NCI-H1105 (cell line): ENCODE measurements at regions not wholly inside any gene's neighbourhood (a gene's known extent, or its start where the extent isn't known, plus 50 kb on each side); places are given as distances from the start of the nearest gene placed in this dataset.
"Not testable (repeated sequence)": the region's sequence is repeated elsewhere in the genome, so short reads cannot be mapped to it uniquely, and the experiment has no call there.

ENCODE experiments used
- DNase-seq: peaks from one replicate; lab custom pipeline; 2025; lab: John Stamatoyannopoulos, UW

DNA sequence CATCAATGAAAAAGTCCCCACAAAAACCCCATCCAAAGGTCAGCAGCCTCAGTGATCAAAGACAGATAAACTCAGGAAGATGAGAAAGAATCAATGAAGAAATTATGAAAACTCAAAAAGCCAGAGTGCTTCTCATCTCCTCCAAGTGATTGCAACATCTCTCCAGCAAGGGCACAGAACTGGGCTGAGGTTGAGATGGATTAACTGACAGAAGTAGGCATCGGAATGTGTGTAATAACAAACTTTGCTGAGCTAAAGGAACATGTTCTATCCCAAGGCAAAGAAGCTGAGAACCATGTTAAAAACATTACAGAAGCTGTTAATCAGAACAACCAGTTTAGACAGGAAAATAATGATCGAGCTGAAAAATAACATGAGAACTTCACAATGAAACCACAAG, 442.8 kb upstream of the SYT4 start:
- no peak for DNase-seq

DNA sequence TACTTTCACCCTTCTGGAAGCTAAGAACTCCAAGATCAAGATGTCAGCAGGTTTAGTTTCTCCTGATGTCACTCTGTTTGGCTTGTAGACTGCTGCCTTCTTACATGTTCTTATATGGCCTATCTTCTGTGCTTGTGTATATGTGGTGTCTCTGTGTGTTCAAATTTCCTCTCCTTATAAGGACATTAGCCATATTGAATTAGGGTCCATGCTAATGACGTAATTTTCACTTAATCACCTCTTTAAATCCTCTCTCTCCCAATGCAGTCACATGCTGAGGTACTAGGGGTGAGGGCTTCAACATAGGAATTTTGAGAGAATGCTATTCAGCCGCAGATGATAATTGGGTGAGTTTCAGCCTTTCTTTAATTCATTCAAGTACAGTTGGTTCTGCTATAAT, 458.3 kb upstream of the SYT4 start:
- DNase-seq, result no peak

DNA sequence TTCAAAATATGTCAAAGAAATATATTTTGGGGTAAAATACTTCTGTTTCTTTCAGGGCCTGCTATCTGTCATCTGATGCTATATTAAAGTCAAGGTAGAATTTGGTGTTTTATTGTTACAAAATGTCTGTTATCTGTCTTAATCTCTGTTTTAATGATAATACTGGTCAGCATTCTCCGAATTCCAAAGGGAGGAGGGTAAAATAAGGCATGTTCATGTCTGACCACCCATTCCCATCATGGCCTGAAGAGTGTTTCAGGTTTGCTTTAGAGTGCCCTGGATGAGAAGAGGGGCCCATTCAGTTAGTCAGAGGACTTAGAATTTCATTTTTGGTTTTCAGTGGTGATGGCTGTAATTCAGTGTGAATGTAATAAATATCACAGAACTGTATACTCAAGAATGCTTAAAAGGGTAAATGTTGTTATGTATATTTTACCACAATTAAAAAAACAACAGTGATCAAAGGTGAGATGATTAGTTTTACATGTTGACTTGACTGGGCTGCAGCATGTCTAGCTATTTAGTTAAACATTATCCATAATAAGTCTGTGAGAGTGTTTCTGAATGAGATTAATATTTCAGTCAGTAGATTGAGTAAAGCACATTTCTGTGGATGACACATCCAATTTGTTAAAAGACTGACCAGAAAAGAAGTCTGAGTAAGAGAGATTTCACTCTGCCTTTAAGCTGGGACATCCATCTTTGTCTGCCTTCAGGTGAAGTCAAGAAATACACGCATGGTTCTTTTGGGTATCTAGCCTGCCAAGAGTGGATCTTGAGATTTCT, 467.9 kb upstream of the SYT4 start:
- DNase-seq, result no peak

DNA sequence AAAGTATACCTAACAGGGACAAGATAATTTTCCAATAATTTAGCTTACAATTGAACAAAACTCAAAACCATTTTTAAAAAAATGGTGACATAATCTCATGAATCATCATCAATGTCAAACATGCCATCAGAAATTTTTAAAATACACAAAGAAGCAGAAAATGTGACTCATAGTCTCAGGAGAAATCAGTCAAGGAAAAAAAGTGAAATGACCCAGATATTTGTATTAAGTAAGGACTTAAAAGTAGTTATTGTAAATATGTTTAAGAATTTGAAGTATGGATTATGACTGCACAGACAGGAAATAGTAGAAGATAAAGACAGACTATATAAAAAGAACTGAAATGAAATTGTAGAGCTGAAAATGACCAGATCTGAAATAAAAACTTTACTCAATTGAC, 473.9 kb upstream of the SYT4 start:
- DNase-seq, result no peak

DNA sequence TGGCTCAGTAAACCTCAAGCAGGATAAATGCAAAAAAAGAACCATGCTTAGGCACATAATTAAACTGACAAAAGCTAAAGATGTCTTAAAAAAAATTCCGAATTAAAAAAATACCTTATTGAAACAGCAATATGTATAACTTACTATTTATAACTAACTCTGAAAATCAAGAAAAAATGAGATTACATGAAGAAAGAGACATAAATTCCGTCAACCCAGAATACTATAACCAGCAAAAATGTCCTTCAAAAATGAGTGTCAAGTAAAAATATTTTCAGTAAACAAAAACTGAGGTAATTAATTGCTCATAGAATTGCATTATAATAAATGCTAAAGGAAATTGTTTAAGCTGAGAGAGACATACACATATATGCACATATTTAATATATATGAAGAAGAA, 474.5 kb upstream of the SYT4 start:
- no peak for DNase-seq

DNA sequence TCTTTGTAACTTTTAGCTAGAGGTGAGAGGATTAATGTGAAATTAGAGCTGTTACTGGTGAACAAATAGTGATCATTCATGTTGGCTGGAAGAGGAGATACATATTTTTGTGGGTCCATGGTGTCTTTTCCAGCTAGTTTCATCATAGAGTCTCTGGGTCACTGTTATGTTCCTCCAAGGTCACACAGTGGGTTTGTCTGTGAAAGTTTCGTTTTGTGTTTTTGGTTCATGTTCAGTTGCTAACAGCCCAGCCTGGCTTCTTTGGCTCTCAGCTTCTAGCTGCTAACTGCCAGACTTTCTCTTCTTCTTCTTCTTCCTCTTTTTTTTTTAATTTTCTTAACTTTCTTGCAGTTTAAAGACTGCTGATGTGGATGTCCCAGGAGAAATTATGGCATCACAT, 480.0 kb upstream of the SYT4 start:
- DNase-seq, result no peak

DNA sequence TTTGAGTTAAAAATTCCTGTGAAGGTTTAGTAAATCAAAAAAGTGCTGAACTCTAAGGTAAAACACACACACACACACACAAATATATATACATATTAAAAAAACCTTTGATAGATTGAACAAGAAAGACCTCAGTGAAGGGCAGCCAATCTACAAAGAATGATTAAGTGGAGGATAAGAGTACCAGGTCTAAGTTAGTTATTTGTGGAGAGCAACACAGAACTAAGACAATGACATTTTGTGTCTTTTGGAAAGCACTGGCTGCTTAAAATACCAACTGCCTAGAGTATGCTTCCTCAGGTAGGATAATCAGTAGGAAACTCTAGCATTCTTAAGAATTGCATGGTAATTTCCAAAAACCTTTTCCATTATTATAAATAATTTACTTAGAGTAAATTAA, 481.4 kb upstream of the SYT4 start:
- no peak for DNase-seq

DNA sequence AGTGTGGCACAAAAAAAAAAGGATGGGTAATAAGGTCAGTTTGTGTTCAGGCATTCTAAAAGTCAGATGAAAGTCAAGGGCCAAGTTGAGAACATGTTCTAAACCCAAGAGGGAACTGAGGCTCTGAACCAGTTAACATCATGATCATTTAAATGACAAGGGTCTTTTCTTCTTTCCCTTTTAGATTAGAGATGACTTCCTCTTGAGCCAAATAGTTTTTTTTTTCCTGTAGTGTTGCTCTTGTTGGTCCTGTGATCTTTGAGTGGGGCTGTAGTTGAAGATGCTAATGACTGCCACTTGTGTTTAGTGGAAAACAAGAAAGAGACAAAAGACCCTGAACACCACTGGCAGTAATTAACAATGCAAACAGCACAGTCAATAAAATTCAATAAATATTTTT, 482.7 kb upstream of the SYT4 start:
- DNase-seq, result peak; percentile 9

DNA sequence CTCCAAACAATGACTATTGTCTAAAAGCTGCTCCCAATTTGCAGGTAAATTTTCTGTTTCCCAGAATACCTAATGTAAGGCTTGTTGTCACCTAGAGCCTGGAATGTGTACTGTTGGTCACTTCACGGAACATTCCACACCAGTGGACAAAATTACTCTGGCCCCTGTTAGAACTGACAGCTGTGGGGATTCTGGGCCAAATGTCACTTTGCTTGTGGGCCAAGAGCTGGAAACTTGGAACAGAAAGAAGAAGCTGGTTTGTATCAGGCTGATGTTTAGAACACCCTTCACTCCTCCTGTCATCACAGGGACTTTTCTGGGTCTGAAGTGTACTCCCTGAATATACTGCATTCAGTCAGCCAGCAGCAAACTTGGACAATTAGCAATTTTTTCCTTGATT, 495.6 kb upstream of the SYT4 start:
- DNase-seq, result no peak

DNA sequence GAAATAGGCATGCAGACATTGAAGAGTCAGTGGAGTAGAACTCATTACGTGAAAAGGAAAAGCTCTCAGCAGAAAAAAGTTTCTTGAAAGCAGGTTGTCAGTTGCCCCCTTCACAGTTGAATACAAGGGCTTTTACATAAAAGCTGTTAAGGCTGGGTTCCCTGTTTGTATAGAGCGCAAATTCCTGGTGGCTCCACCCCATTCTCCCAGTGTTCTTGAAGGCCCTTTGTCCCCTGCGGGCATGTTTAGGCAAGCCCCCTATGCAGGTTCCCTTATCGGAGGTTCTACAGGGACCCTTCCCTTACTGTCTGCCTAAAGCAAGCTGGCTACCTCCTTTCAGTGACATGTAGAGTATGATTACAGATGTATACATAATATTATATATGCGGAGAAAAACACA, 497.2 kb upstream of the SYT4 start:
- DNase-seq, result no peak

DNA sequence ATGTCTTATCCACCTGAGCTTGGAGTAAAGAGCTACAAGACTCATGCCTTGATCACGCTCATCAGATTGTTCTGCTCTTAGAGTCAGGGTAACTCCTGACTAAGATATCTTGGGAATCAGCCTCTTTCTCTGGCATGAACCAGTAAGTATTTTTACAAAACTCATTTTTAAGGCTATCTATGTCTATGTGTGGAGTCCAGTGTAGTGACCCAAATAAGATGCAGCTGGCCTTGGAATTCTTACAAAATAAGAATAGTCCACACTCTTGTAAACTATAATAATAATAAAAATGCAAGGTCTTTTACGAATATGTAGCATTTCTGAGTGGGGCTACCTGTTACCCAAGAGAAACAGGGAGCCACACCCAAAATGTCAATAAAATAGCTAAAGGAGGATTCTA, 498.3 kb upstream of the SYT4 start:
- DNase-seq, result no peak

DNA sequence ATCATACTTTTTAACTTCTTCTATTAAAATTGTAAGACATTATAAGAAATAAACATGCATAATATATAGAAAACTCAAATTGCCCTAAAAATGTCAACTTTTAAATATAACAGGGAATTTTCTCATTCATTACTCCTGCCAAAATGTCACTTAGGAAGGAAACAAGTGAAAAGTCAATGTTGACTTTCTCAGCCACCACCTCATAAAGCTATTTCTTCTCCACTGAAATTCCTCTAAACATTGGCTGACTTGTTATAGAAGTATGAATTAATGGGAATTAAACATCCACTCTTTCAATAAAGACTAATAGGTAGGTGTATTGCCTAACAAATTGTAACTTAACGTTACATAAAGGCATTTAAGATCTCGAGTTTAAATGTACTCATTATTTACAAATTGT, 499.7 kb upstream of the SYT4 start:
- DNase-seq, result no peak

DNA sequence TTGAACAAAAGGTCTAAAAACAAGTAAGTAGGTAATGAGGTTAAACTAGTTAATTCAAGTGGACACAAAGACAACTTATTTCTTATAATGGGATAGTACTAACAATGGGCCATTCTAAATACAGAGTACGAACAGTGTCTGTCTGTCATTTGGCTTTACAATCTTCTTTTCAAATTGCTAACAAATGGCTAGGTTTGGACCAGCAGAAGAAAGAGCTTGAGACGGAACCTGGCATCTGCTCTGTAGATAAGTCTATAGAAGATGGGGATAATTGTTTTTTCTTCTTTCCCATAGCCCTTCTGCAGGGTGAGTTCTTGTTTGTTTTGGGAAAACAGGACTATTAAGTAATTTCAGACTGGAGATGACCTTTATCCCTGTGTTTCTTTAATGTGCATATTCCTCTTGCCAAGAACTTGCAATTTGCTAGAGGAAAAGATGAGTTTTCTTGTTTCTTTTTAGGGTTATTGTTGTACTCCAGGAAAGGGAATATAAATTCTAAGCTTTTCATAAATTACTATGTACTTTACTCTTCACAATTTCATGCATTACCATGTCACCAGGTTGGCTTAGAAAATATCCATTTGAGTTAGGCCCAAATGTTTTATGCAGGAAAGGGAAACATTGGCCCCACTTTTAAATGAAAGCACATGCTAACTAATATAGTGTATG, 500.5 kb upstream of the SYT4 start:
- DNase-seq, result no peak

DNA sequence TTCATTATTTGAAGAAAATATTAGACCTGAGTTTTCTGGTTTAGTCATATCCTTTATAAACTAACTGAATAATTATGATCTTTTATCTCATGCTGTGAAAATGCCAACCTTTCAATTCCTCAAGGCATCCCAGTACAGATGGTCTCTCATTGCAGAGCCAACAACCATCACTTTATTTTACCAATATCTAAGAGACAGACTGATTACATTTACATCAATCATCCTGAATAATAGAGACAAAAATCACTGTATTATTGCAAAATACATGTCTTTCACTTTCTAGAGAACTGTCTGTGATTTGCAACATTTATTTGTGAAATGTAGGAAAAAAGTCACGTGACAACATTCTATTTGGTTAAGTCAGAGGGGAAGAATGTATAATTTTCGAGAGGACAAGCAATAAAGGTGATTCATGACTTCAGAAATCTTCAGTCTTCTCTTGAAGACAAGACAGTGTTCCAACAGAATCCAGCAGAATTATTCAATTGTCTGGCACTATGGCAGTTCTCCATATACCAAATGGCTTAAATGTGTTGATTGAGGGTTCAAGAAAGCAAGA, 503.6 kb upstream of the SYT4 start:
- DNase-seq, result no peak

DNA sequence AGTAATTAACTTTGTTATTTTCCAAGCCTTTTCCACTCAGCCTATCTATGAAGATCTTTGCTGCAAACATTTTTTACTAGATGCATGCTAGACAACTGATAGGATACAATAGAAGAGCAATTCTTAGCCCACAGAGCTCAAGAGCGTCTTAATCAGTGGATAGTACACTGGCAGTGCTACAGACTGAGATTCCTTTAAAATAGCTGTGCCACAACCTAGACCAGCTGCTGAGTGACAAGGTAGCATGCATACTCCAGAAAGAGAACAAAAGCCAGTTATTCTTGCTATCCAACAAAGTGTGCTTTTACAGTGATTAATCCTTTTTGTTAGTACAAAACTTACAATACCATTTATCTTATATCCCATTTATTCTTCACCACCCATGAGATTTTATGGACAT, 507.9 kb upstream of the SYT4 start:
- DNase-seq, result no peak

DNA sequence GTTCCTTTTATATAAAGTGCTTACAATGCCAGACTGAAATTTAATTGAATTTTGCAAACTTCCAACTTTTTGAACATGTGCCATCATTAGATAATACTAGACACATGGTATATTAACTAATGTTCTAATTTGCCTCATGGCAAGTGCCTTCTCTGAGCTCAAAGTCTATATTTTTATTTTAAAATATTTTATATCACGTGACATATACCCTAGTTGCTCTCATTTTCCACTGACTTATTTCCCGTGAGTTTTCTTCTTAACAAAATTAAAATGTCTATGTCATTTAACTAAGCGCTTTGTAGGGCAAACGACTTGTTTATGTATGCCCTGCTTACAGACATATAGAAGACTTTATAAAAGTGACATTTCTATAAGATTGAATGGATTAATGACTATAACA, 509.6 kb upstream of the SYT4 start:
- DNase-seq, result no peak

DNA sequence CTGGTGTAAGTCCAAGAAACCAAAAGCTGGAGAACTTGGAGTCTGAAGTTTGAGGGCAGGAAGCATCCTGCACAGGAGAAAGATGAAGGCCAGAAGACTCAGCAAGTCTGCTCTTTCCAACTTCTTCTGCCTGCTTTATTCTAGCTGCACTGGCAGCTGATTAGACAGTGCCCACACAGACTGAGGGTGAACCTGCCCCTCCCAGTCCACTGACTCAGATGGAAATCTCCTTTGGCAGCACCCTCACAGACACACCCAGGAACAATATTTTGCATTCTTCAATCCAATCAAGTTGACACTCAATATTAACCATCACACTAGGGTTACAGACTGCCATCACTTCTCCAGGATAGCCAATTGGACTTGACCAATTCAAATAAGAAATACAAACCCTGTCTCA, 510.4 kb upstream of the SYT4 start:
- DNase-seq, result not testable (repeated sequence)

DNA sequence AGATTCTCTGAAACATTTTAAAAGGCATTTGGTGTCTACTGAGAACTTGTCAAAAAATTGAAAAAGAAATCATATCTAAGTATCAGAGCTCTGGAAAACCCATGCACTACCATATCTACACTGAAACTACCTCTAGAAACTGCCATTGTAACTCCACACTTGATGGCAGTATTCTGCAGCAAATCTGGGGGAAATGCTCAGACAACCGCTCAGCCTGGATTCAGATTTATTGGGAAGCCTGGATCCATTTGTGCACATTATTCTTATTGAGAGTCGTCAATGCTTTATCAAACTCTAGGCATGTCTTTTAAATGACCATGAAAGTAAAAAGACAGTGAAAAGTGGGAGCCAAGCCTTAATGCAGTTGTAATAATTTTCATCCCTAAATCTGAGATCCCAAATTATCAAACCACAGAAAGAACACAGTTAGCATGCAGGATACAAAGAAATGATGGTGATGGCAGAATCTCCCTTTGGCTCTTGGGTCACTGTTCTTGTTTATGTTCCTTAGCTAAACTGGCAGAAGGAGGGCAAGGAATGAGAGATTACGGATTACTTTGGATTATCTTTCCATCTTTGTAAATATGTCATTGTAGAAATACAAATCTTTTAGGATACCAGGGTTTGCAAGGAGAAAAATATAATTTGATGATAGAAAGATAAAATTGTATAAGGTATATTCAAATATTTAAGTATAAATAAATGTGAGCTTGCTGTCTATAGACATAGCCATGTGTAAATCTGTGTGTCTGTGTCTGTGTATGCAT, 512.1 kb upstream of the SYT4 start:
- no peak for DNase-seq

DNA sequence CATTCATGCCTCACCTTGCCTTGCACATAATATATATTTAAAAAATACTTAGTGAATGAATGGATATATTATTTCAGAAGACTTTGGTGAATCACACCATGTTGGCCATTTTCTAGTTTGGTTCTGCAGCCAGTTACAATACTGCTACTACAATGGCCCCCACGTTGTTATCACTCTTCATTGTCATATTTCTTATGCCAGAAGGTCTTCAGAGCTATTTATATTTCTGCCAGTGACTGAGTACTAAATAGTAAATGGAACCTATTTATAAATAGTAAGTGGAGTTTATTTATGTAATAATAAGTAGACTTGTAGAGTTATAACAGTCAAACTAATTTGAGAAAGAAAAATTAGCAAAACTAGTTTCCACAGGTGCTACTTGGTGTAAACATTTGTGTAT, 516.6 kb upstream of the SYT4 start:
- DNase-seq, result no peak

DNA sequence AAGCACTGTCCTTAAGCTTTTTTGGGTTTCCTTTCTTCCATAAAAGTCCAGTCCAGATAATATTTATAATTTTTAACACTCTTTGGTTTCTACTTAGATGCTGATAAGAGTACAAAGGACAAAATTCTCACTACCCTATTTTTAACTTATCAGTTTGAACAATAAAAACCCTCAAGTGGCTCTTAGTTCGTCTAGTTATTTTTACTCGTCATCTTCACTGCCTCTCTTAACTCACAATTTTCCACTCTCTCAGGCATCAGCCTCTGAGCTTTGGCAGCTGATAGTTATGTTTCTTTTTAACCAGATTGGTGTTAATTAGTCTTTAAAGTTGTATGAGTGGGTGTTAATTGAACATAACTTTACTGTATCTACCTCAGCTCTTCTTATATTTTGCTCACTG, 517.1 kb upstream of the SYT4 start:
- DNase-seq, result no peak

DNA sequence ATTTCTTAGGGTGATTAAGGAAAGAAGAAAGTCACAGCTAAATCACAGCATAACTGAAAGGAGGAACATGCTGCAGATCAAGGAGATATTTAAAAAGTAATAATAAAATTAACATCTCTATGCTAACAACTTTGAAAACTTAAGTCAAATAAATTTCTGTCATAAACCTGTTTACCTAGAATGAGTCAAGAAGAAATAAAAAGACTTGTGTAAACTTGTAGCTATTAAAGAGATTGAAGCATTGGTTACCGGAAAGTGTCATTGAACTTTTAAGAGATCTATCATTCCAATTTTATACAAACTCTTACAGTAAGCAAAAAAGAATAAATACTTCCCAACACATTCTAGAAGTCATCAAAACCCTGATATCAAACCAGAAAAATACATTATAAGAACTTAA, 520.1 kb upstream of the SYT4 start:
- DNase-seq, result no peak

DNA sequence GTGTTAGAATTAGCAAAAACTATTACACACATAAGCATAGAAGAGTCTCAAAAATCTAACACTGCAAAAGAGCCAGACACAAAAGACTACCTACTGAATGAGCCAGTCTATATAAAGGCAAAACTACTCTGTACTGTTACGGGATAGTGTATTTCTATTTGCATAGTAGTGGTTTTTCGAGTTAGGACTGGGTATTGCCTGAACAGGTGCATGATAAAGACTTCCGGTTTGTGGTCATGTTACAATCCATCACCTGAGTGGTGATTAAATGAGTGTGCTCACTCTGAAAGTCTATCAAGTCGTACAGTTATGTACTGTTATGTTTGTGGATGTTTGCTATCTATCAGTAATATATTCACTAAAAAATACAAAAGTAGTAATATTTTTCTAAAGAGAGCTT, 523.3 kb upstream of the SYT4 start:
- DNase-seq, result no peak

DNA sequence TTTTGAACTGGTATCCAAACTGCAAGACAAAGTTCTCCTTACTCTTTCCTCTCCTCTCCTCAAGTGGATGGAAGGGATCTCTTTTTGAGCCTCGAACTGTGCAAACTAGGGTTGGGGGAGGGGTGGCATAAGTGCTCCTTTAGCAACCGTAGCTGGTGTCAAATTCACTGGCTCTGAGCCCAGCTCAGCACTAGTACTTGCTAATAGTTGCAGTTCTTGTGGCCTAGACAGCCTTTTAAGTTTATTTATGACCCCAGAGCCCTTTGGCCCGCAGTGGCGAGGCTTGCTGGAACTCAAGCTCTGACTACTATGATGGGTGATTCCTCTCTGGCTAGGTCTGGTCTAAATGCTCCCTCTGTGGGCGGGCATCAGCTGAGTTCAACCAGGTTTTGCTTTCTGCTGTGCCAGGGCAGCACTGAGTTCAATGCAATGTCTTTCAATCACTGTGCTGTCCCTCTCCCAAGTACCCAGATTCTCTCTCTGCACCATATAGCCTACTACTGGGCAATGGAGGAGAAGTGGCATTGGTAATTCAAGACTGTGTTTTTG, 528.4 kb upstream of the SYT4 start:
- peak; percentile 84 for DNase-seq
